ENCODE measurements at regions not wholly inside any gene's neighbourhood (a gene's known extent, or its start where the extent isn't known, plus 50 kb on each side); places are given as distances from the start of the nearest gene placed in this dataset.

GRCh38 chr7:115350764-115351163 is 428.9 kb downstream of the MDFIC start:
- no peaks in the 10 kb centered on the region for H3K27me3 ChIP-seq (ENCODE audit: control insufficient read depth, insufficient read depth, low read length, poor library complexity, severe bottlenecking)
- DNase-seq = no peak
- no peaks in the 10 kb centered on the region for H3K27me3 Mint-ChIP-seq (ENCODE audit: insufficient read depth)
- H3K27ac ChIP-seq (ENCODE audit: low read depth, low read length) = no peak overlapping the region
- H3K9ac ChIP-seq (ENCODE audit: extremely low read depth, low read length, poor library complexity, severe bottlenecking) = no peak overlapping the region
- WGBS, 2 experiments (ENCODE audit: insufficient coverage in 1 of 2, insufficient read length in 1 of 2) = 80 to 93% methylated on average over 1 of the region's 1 CpG
- H3K36me3 ChIP-seq (ENCODE audit: control insufficient read depth, insufficient read depth, low read length) = no peaks in the 10 kb centered on the region
- no peaks in the 10 kb centered on the region for H3K4me1 Mint-ChIP-seq
- no peaks in the 10 kb centered on the region for H3K9me3 ChIP-seq (ENCODE audit: control insufficient read depth, low read length)
- H3K36me3 Mint-ChIP-seq (ENCODE audit: low read depth) = no peaks in the 10 kb centered on the region
- H3K4me1 ChIP-seq (ENCODE audit: control insufficient read depth, insufficient read depth, low read length) = no peaks in the 10 kb centered on the region
- TF ChIP-seq CTCF (conservative IDR thresholded peaks at IDR 0.05) = no peak
- H3K9me3 Mint-ChIP-seq = no peaks in the 10 kb centered on the region
- no peak overlapping the region for H3K27ac Mint-ChIP-seq
- H3K4me3 Mint-ChIP-seq = no peak overlapping the region
- H3K4me3 ChIP-seq (ENCODE audit: low read length) = no peak overlapping the region

- no peaks in the 10 kb centered on the region for H3K36me3 ChIP-seq (ENCODE audit: control insufficient read depth, insufficient read depth, low read length)
- H3K4me1 Mint-ChIP-seq = no peaks in the 10 kb centered on the region
- no peak for DNase-seq
- H3K27ac Mint-ChIP-seq = no peak overlapping the region
- H3K36me3 Mint-ChIP-seq (ENCODE audit: low read depth) = no peaks in the 10 kb centered on the region
- H3K27me3 ChIP-seq (ENCODE audit: control insufficient read depth, insufficient read depth, low read length, poor library complexity, severe bottlenecking) = no peaks in the 10 kb centered on the region
- no peak overlapping the region for H3K4me3 ChIP-seq (ENCODE audit: low read length)
- no peaks in the 10 kb centered on the region for H3K27me3 Mint-ChIP-seq (ENCODE audit: insufficient read depth)
- no peaks in the 10 kb centered on the region for H3K9me3 ChIP-seq (ENCODE audit: control insufficient read depth, low read length)
- no peaks in the 10 kb centered on the region for H3K9me3 Mint-ChIP-seq
- H3K4me1 ChIP-seq (ENCODE audit: control insufficient read depth, insufficient read depth, low read length) = no peaks in the 10 kb centered on the region
- H3K9ac ChIP-seq (ENCODE audit: extremely low read depth, low read length, poor library complexity, severe bottlenecking) = no peak overlapping the region
- WGBS, 2 experiments (ENCODE audit: insufficient coverage in 1 of 2, insufficient read length in 1 of 2) = 97% methylated on average over 1 of the region's 1 CpG; no CpG with 5 or more reads in 1 of the 2 experiments
- TF ChIP-seq CTCF (conservative IDR thresholded peaks at IDR 0.05) = no peak
- H3K27ac ChIP-seq (ENCODE audit: low read depth, low read length) = no peak overlapping the region
- H3K4me3 Mint-ChIP-seq = no peak overlapping the region
These were observed 427.7 kb downstream of the MDFIC start for GRCh38 chr7:115349635-115350034.

GRCh38 chr7:115346685-115347084 is 424.8 kb downstream of the MDFIC start:
- Mint-ChIP-seq H3K36me3 (ENCODE audit: low read depth) (no peaks in the 10 kb centered on the region), H3K4me3 (no peak overlapping the region), H3K27me3 (ENCODE audit: insufficient read depth) (no peaks in the 10 kb centered on the region), H3K9me3 (no peaks in the 10 kb centered on the region), H3K27ac (no peak overlapping the region), H3K4me1 (no peaks in the 10 kb centered on the region)
- Histone ChIP-seq H3K9me3 (ENCODE audit: control insufficient read depth, low read length) (no peaks in the 10 kb centered on the region), H3K27me3 (ENCODE audit: control insufficient read depth, insufficient read depth, low read length, poor library complexity, severe bottlenecking) (no peaks in the 10 kb centered on the region), H3K9ac (ENCODE audit: extremely low read depth, low read length, poor library complexity, severe bottlenecking) (no peak overlapping the region), H3K4me3 (ENCODE audit: low read length) (no peak overlapping the region), H3K4me1 (ENCODE audit: control insufficient read depth, insufficient read depth, low read length) (no peaks in the 10 kb centered on the region), H3K36me3 (ENCODE audit: control insufficient read depth, insufficient read depth, low read length) (no peaks in the 10 kb centered on the region), H3K27ac (ENCODE audit: low read depth, low read length) (no peak overlapping the region)
- no peak for DNase-seq
- 69 to 100% methylated on average over 1 of the region's 1 CpG for WGBS, 2 experiments (ENCODE audit: insufficient coverage in 1 of 2, insufficient read length in 1 of 2)
- TF ChIP-seq CTCF (conservative IDR thresholded peaks at IDR 0.05) = no peak

Data from endodermal cell (in vitro differentiated cells).